Cardiac fibroblast (primary cell): ENCODE measurements at regions not wholly inside any gene's neighbourhood (a gene's known extent, or its start where the extent isn't known, plus 50 kb on each side); places are given as distances from the start of the nearest gene placed in this dataset.

Experiments
- DNase-seq, 2 donors: peaks; one replicate each; pipeline versions ENCODE4 v3.0.0 to v3.0.0-alpha.2; 2010; ENCODE audit warnings: low read depth in 2 of 2
- H3K4me3 ChIP-seq, 2 donors: replicated peaks in 1 of 2; 1 replicate in 1 of 2; 2 replicates in 1 of 2; pipeline ENCODE4 v1.5.1; 2011; ENCODE audit warnings: low read depth in 2 of 2, low read length in 2 of 2, mild to moderate bottlenecking in 2 of 2, moderate library complexity in 1 of 2
- CTCF ChIP-seq: IDR thresholded peaks from one replicate; pipeline ENCODE4 v1.5.1; 2011; ENCODE audit warnings: low read depth, mild to moderate bottlenecking, low read length, inconsistent platforms

- no peak overlapping the region for H3K4me3 ChIP-seq
- no peak for DNase-seq
- no peak for TF ChIP-seq CTCF
Observed at GRCh38 chr16:24624102-24624501, 84.7 kb downstream of the RBBP6 start.

GRCh38 chr16:24626256-24626655 is 86.9 kb downstream of the RBBP6 start:
- peak; percentile 60 to 63 for DNase-seq
- TF ChIP-seq CTCF, result no peak
- no peak overlapping the region for H3K4me3 ChIP-seq

GRCh38 chr16:24634919-24635318 is 94.5 kb upstream of the TNRC6A start:
- H3K4me3 ChIP-seq, result no peak overlapping the region
- no peak for TF ChIP-seq CTCF
- DNase-seq, result no peak

GRCh38 chr16:24635900-24636610 is 93.4 kb upstream of the TNRC6A start:
- no peak for TF ChIP-seq CTCF
- DNase-seq, result peak; percentile 95 to 98
- H3K4me3 ChIP-seq, result no peak overlapping the region

GRCh38 chr16:24639769-24640168 is 89.7 kb upstream of the TNRC6A start:
- no peak for TF ChIP-seq CTCF
- no peak overlapping the region for H3K4me3 ChIP-seq
- no peak for DNase-seq

- H3K4me3 ChIP-seq, result no peak overlapping the region
- no peak for TF ChIP-seq CTCF
Observed at GRCh38 chr16:24643489-24643888, 86.0 kb upstream of the TNRC6A start.

More at GRCh38 chr16:24643489-24643888, 86.0 kb upstream of the TNRC6A start:
- DNase-seq, result no peak
